Activated B cell treated with CpG ODN at 0.5 μM for 24 hours (primary cell): ENCODE measurements at regions not wholly inside any gene's neighbourhood (a gene's known extent, or its start where the extent isn't known, plus 50 kb on each side); places are given as distances from the start of the nearest gene placed in this dataset.

Experiments
- ATAC-seq: fragments of 200-7000 bp; cut with Tn5 transposase; one replicate; pipeline ENCODE4 v1.10.0; 2021; ENCODE audit warnings: low read depth, mild to moderate bottlenecking, moderate library complexity
- CTCF ChIA-PET: fragments of 350-600 bp; sonication (Branson Sonifier 250); formaldehyde crosslinking; loops from one replicate; lab custom pipeline; 2021; ENCODE audit warnings: antibody characterized with exemption; lab: Charles Lee
- POLR2A ChIA-PET: fragments of 350-600 bp; sonication (Branson Sonifier 250); formaldehyde crosslinking; loops from one replicate; lab custom pipeline; 2021; ENCODE audit warnings: antibody characterized with exemption; lab: Charles Lee
- DNase-seq: peaks from one replicate; pipeline ENCODE4 v3.0.0; 2022
- H3K27ac Mint-ChIP-seq: one replicate; pipeline ENCODE4 v1.8.0; 2020; ENCODE audit warnings: mixed read lengths
- H3K27me3 Mint-ChIP-seq: one replicate; pipeline ENCODE4 v1.8.0; 2021; ENCODE audit warnings: mixed read lengths
- H3K36me3 Mint-ChIP-seq: one replicate; pipeline ENCODE4 v1.8.0; 2021; ENCODE audit warnings: low read depth, mixed read lengths
- H3K4me1 Mint-ChIP-seq: one replicate; pipeline ENCODE4 v1.8.0; 2021; ENCODE audit warnings: mixed read lengths
- H3K4me3 Mint-ChIP-seq: one replicate; pipeline ENCODE4 v1.8.0; 2020; ENCODE audit warnings: mild to moderate bottlenecking, mixed read lengths
- H3K9me3 Mint-ChIP-seq: one replicate; pipeline ENCODE4 v1.8.0; 2020; ENCODE audit warnings: mixed read lengths
- CTCF ChIP-seq: fragments of 200-600 bp; IDR thresholded peaks from one replicate; pipeline ENCODE4 v1.8.0; 2022; ENCODE audit warnings: antibody characterized with exemption, mild to moderate bottlenecking
- intact Hi-C: fragments of 100-400 bp; cut with micrococcal nuclease; formaldehyde crosslinking; loops from one replicate; pipeline ENCODE4 v1.15.1; 2024

- no peak overlapping the region for H3K4me3 Mint-ChIP-seq
- no peak for DNase-seq
- H3K36me3 Mint-ChIP-seq, result no peaks in the 10 kb centered on the region
- no peak for ATAC-seq
- H3K27ac Mint-ChIP-seq, result no peak overlapping the region
- intact Hi-C loops, result no loop called here
- CTCF ChIA-PET, result no interaction called here
- no peaks in the 10 kb centered on the region for H3K4me1 Mint-ChIP-seq
- POLR2A ChIA-PET, result no interaction called here
- no peaks in the 10 kb centered on the region for H3K9me3 Mint-ChIP-seq
- no peaks in the 10 kb centered on the region for H3K27me3 Mint-ChIP-seq
- no peak for TF ChIP-seq CTCF
Measured at GRCh38 chr3:159448902-159449301, 539.7 kb upstream of the IL12A start.

- Mint-ChIP-seq H3K36me3 (no peaks in the 10 kb centered on the region), H3K4me3 (no peak overlapping the region)
- POLR2A ChIA-PET, result no interaction called here
Measured at GRCh38 chr3:159451067-159451466, 537.6 kb upstream of the IL12A start.

GRCh38 chr3:159451482-159451881 lies 537.2 kb upstream of the IL12A start:
- intact Hi-C loops, result no loop called here
- no peaks in the 10 kb centered on the region for H3K27me3 Mint-ChIP-seq
- TF ChIP-seq CTCF, result no peak
- DNase-seq (no peak), ATAC-seq (no peak)
- no peak overlapping the region for H3K27ac Mint-ChIP-seq
- no peaks in the 10 kb centered on the region for H3K4me1 Mint-ChIP-seq
- CTCF ChIA-PET, result no interaction called here
- no peak overlapping the region for H3K4me3 Mint-ChIP-seq
- H3K36me3 Mint-ChIP-seq, result no peaks in the 10 kb centered on the region
- H3K9me3 Mint-ChIP-seq, result no peaks in the 10 kb centered on the region
- POLR2A ChIA-PET, result no interaction called here

More at GRCh38 chr3:159451067-159451466, 537.6 kb upstream of the IL12A start:
- intact Hi-C loops, result no loop called here
- Mint-ChIP-seq H3K27ac (no peak overlapping the region), H3K4me1 (no peaks in the 10 kb centered on the region), H3K9me3 (no peaks in the 10 kb centered on the region), H3K27me3 (no peaks in the 10 kb centered on the region)
- ATAC-seq, result no peak
- CTCF ChIA-PET, result no interaction called here
- no peak for TF ChIP-seq CTCF
- no peak for DNase-seq

GRCh38 chr3:159453036-159453435 lies 535.6 kb upstream of the IL12A start:
- Mint-ChIP-seq H3K4me3 (no peak overlapping the region), H3K27me3 (no peaks in the 10 kb centered on the region), H3K9me3 (no peaks in the 10 kb centered on the region), H3K27ac (no peak overlapping the region), H3K4me1 (no peaks in the 10 kb centered on the region), H3K36me3 (no peaks in the 10 kb centered on the region)
- DNase-seq, result no peak
- no peak for TF ChIP-seq CTCF
- POLR2A ChIA-PET, result no interaction called here
- no peak for ATAC-seq
- CTCF ChIA-PET, result no interaction called here
- intact Hi-C loops, result no loop called here

- TF ChIP-seq CTCF, result no peak
- Mint-ChIP-seq H3K4me3 (no peak overlapping the region), H3K27me3 (no peaks in the 10 kb centered on the region), H3K4me1 (no peaks in the 10 kb centered on the region), H3K27ac (no peak overlapping the region), H3K9me3 (no peaks in the 10 kb centered on the region), H3K36me3 (no peaks in the 10 kb centered on the region)
- no peak for DNase-seq
- ChIA-PET CTCF (no interaction called here), POLR2A (no interaction called here)
- intact Hi-C loops, result no loop called here
- no peak for ATAC-seq
Measured at GRCh38 chr3:159453945-159454344, 534.7 kb upstream of the IL12A start.
